AG20443 (cell line): ENCODE measurements at regions not wholly inside any gene's neighbourhood (a gene's known extent, or its start where the extent isn't known, plus 50 kb on each side); places are given as distances from the start of the nearest gene placed in this dataset.

ENCODE experiments used
- DNase-seq: peaks from one replicate; pipeline ENCODE4 v3.0.0; 2012; ENCODE audit warnings: low spot score, mixed read lengths

- DNase-seq, result no peak
Measured at GRCh38 chr2:155766342-155767115, 566.0 kb downstream of the NR4A2 start.

- DNase-seq, result no peak
Measured at GRCh38 chr2:155755481-155755880, 577.0 kb downstream of the NR4A2 start.

- DNase-seq, result no peak
Measured at GRCh38 chr2:155748131-155748530, 584.4 kb downstream of the NR4A2 start.

GRCh38 chr2:155747531-155747930 lies 585.0 kb downstream of the NR4A2 start:
- no peak for DNase-seq

- no peak for DNase-seq
Measured at GRCh38 chr2:155733091-155733853, 599.2 kb downstream of the NR4A2 start.

- DNase-seq, result no peak
Measured at GRCh38 chr2:155730804-155731203, 601.7 kb downstream of the NR4A2 start.

- DNase-seq, result no peak
Measured at GRCh38 chr2:155727187-155727895, 605.2 kb downstream of the NR4A2 start.

GRCh38 chr2:155722290-155722689 lies 610.2 kb downstream of the NR4A2 start:
- no peak for DNase-seq

- DNase-seq, result no peak
Measured at GRCh38 chr2:155715705-155716104, 616.8 kb downstream of the NR4A2 start.

- no peak for DNase-seq
Measured at GRCh38 chr2:155714983-155715382, 617.5 kb downstream of the NR4A2 start.

GRCh38 chr2:155708071-155708470 lies 624.5 kb downstream of the NR4A2 start:
- DNase-seq, result no peak

GRCh38 chr2:155703917-155704316 lies 628.6 kb downstream of the NR4A2 start:
- DNase-seq, result no peak

GRCh38 chr2:155703048-155703447 lies 629.5 kb downstream of the NR4A2 start:
- no peak for DNase-seq

GRCh38 chr2:155701721-155702120 lies 630.8 kb downstream of the NR4A2 start:
- no peak for DNase-seq

- DNase-seq, result no peak
Measured at GRCh38 chr2:155696571-155696970, 636.0 kb downstream of the NR4A2 start.

- no peak for DNase-seq
Measured at GRCh38 chr2:155695505-155695904, 637.0 kb downstream of the NR4A2 start.

GRCh38 chr2:155692856-155693255 lies 639.7 kb downstream of the NR4A2 start:
- no peak for DNase-seq

- no peak for DNase-seq
Measured at GRCh38 chr2:155692106-155692505, 640.4 kb downstream of the NR4A2 start.

- DNase-seq, result no peak
Measured at GRCh38 chr2:155690785-155691184, 641.7 kb downstream of the NR4A2 start.

GRCh38 chr2:155689791-155690190 lies 642.7 kb downstream of the NR4A2 start:
- DNase-seq, result no peak

- DNase-seq, result no peak
Measured at GRCh38 chr2:155687181-155687580, 645.3 kb downstream of the NR4A2 start.

GRCh38 chr2:155679647-155680046 lies 652.9 kb downstream of the NR4A2 start:
- DNase-seq, result no peak

GRCh38 chr2:155675920-155676319 lies 656.6 kb downstream of the NR4A2 start:
- DNase-seq, result no peak
